ENCODE measurements at regions not wholly inside any gene's neighbourhood (a gene's known extent, or its start where the extent isn't known, plus 50 kb on each side); places are given as distances from the start of the nearest gene placed in this dataset.

DNA sequence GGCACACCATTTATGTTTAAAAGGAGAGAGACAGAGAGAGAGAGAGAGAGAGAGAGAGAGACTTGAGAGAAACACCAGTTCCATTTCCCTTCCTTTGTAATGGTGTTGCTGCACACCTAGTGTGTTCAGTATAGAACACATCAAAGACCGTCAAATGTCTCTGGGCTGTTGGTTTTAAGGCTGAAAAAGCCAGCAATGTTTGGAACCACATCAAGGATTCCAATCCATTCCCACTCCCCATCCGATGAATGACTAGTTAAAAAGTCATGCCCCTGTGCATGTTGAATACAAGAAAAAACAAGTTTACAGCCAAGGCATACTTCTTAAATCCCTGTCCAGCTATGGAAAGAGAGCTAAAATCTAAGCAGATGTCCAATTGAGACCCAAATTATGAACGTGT lies 83.0 kb upstream of the IFNE start:
- DNase-seq: no peak

DNA sequence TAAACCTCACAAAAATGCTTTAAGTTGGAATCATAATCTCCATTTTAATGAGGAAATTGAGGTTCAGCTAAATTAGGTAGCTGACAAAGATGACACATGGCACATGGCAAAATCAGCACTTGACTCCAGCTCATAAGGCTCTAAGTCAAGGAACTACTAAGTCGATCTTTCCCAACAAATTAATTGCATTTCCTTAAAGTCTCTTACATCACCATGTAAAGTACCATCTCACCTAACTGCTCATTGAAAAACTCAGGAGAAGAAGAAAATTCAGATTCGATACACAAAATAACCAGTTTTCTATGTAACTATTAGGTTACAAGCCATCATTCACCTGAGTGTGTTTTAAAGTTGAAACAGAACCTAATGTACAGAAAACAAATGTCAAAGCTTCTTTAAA lies 85.8 kb upstream of the IFNE start:
- DNase-seq: no peak

DNA sequence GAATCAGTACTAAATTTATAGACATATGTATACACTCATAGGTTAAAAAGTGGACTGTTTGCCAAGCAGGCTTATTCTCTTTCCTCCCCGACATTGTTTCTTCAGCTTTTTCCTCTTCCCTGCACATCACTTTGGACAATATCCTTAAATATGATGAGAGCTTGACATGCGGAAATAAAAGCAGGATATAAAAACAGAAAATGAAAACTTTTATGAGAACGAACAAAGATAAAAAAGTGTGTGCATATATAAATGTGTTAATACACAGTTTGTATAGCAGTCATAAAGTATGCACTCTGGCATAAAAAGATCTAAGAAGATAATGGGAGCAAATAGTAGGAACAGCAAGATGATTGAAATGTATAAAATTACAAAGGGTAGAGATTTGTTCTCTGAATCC lies 86.4 kb upstream of the IFNE start:
- no peak for DNase-seq

DNA sequence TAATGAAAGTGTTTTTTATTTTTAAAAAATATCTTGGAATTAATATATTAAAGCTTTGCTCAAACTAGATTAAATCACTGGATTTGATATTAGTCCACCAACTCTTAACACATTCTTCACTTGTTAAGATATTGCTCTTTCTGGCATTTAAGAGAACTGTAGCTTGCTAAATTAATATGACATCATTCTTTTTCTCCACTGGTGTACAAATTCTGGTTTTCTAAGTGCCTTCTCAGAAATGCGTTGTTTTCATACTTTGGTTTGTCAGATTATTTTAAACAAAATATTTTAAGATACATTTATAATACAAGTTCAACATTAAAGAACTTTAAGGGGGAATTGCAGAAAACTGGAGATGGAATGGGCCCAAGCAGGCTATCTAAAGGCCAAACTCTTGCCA lies 87.6 kb upstream of the IFNE start:
- no peak for DNase-seq

DNA sequence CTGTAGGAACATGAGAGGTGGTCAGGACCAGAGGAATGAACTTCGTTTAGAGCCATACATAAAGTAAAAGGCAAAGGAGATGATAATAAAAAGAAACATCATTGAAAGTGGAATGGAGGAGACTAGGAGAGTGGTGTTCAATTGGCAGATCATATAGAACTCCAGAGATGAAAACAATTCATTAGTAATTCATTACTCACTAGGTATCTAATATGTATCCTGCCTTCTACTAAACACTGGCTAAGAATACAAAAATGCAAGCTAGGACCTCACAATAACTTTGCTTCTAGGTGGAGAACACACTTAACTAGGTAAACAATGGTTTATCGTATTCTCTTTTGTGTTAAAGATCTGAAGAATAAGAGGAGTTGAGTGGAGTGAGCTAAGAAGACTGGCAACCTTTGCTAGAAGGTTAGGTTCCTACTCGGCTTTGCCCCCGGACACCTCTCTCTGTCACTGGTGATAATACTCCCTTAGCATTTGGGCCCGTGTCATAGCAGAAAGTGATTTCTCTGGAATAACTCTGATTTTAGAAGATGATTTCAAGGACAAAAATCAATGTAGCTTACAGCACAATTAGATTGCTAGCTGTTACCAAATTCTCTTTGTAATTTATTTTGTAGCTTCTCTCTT lies 88.6 kb upstream of the IFNE start:
- DNase-seq: no peak

DNA sequence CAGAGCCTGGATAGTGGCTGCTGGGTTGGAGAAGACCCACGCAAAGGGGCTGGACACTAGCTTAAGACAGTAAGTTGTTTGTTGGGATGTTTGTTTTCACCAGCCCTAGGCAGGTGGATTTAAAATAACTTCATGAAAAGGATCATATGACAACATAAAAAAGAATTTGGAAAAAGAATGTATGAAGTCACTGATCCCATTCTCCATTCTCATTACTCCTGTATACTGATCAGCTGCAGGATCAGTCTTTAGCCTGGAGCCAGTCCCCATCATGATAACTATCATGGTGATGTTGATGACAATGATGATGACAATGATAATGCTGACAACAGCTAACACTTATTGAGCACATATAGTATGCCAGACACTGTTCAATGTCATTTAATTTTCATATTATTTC lies 92.1 kb upstream of the IFNE start:
- no peak for DNase-seq

DNA sequence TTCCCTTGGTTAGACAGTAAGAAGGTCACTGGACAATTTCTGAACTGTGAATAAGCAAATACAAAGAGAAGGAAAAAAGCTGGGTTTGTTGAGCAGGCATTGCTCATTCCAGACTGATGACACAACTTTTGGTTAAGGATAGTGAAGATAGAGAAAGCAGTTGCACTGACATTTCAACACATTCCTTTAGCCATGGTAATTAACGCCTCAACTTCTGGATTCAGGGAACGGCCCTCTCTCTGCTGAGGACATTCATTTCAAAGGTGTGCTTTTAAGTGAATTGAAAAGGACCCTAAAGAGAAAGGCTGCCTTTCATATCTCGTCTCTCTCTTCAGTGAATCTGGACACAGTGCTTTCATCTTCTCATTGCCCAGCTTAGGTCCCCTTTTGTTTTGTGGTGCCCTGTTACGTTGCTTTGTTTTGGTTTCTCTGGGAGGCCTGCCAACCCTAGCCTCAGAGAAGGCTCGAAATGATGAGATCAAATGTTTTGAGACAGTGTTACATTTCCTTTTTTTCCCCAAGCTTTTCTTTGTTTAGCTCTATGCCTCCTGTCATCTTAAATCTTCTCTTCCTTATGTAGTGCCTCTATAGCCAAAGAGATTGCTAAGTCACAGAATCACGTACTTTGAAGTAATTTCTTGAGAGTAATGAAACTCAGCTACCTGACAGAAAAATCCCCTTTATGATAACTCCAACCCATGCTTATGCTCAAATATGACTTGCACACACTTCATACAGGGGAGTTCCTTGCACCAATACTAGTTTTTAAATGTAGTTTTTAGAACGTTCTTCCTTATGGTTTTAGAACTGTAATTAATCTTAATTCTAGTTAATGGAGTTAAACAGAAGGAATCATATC lies 94.4 kb upstream of the IFNE start:
- DNase-seq: peak; percentile 19

DNA sequence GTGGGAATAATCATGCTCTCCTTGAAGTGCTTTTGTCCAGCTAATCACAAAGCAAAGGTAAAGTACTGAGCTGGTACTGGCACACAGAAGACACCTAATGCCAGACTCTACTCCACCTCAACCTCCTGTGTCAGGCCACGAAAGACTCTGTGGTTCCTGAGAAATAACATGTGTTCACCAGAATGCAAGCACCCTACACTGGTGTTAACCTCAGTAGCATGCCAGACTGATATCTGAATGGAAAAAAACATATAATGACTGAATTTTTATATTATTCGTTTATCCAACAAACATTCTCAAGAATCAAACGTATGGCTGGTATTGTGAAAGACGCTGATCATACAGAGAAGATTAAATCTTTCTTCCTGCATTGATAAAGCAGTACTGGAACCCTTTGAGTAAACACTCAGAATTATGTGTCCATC lies 97.1 kb upstream of the IFNE start:
- DNase-seq: no peak

DNA sequence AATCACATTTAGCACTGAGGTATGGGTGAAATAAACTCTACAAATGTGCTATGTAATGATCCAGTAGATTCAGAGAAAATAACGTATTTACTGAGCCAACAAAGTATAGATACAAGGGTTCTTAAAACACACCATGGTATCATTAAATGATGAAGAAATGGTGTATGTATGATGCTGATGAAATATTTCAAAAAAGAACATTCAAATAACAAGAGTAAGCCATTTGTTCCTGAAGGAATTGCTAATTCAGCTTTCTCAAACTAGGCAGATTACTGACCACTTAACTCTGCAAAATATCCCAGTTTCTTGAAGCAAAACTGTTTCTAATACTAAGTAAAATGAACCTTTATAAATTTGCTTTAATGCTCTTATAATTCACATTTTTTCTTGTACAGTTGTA lies 97.6 kb upstream of the IFNE start:
- DNase-seq: no peak

DNA sequence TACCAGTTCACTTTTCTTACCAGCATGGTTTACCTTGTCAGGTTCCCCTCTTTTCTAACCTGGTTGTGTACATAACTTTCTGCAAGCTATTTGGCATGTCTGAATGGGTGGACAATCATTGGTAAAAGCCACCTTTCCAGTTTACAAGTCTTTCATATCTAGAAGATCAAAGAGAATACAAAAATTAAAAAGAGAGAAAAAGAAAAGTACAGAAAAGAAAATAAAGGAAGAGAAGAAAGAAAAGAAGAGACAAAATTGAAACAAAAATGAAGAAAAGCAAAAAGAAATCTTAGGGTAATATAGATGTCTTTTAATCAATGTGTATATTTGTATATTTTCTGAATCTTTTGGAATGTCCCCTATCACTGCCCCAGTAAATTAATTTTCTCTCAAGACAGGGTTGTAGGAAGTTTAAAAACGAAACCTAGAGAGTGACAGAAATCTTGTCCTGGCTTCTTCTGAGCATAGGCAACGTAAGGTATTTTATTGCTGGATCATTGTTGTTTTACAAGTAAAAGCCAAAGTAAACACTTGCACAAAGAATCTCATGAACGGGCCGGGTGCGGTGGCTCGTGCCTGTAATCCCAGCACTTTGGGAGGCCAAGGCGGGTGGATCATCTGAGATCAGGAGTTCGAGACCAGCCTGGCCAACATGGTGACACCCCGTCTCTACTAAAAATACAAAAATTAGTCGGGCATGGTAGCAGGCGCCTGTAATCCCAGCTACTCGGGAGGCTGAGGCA lies 98.7 kb upstream of the IFNE start:
- DNase-seq: no peak

DNA sequence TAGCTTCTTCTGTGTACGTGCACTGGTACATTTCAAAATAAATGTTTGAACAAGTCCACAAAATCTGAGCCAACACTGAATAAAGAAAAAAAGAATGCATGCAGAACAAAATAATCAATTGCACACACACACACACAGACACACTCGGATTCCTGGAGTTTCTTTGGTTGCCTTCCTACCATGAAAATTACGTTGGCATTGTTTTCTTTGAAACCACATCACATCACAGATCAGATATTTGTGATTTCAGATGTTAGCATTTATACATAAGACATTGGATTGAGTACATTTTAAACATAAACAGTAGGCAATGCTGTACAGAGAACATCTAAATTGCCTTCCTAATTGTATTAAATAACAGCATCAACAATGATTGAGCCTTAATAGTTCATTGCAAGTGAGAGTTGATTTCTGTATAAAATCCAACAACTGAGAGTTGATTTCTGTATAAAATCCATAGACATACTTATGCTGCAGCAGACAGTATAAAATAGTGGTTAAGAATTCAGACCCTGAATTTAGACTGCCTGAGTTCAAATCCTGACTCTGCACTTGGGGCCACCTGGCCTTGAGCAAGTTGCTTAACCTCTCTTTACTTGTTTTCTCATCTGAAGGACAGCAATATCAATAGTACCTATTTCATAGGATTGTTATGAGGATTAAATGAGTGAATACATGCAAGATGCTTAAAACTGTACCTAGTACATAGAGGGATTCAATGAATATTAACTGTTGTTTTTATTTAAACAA lies 101.7 kb upstream of the IFNE start:
- no peak for DNase-seq

DNA sequence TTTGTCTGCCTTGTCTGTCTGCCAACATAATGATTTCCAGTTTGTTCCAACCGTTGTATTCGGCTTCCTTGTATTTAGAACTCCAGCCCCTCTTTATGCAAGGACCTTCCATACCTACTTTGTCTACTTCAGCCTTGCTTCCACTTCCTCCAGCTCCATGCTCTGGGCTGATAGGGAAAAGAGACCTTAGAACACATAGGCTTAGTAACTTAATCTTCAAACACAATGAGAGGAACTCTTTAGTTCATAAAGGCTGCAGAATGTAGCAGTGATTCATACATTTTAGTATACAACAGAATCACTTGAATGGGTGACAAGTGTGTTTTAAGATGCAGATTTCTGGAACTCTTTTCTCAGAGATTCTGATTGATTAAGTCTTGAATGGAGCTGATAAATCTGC lies 102.8 kb upstream of the IFNE start:
- DNase-seq: no peak

DNA sequence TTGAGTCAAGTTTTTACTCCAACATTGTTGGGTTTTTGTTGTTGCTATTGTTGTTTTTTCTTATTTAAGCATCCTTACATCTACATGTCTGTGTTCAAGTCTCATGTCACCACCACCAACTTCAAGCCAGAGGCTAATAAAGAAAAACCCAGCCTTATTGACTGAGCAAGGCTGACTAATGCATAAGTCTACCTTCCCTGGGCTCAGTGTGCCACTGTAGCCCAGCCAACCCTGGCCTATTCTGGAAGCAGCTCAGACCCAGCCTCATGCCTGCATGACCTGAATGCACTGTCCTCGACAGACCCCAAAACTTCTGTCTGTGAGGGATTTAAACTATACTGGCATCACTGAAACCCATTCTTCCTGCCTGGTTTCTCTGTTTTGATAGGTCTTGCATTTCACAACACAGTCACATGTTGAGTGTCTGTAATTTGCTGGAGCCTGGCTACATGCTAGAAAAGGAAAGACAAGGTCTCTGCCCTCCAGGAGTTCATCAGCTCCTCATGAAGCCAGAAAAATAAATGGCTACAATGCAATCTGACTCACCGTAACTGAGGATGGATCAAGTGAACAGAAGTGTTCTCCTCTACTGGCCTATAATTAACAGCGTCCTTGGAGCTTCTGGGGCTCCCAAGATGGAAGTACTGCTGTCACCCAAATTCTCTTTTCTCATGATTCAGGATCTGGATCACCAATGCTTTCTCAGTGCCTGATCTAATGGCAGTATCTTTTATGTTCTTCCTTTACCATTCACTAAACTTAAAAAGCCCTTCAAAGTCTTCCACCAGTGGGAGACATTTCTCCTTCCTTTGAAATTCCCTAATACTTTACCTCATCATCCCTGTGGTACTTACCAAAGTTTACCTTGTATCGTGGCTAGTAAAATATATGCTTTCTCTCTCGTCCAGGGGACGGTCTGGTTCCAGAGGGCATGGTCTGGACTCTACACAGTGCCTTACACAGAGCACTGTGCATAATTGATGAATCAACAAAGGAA lies 103.9 kb upstream of the IFNE start:
- DNase-seq: no peak

DNA sequence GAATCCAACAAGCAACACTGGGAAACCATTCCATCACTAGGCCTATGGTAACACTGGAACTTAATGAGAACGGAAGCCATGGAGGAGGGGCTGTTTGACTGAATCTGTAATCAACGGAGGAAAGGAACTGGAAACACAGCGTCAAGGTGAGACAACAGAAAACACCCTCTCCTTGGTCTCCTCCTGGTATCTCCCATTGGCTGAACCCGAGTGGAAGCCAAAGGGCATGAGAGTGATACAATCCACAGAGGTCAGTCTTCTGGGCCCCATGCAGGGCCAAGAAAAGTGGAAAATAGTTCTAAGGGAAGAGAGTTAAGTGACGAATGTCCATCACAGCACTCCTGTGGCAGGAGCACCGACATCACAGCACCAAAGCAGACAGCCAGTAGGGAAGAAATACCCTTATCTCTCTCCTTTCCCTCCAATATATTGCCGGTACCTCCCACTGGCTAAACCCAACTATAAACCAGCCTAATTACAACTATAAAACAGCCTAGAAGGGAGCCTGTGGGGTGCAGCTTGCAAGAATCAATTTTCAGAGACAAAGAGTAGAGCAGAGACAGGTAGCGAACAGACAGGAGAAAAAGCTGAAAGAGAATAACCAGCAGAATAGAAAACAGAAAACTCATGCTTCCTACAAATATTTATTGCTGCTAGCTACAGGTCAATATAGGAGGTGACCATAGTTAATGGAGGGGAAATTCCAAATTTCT lies 107.4 kb upstream of the IFNE start:
- DNase-seq: no peak

DNA sequence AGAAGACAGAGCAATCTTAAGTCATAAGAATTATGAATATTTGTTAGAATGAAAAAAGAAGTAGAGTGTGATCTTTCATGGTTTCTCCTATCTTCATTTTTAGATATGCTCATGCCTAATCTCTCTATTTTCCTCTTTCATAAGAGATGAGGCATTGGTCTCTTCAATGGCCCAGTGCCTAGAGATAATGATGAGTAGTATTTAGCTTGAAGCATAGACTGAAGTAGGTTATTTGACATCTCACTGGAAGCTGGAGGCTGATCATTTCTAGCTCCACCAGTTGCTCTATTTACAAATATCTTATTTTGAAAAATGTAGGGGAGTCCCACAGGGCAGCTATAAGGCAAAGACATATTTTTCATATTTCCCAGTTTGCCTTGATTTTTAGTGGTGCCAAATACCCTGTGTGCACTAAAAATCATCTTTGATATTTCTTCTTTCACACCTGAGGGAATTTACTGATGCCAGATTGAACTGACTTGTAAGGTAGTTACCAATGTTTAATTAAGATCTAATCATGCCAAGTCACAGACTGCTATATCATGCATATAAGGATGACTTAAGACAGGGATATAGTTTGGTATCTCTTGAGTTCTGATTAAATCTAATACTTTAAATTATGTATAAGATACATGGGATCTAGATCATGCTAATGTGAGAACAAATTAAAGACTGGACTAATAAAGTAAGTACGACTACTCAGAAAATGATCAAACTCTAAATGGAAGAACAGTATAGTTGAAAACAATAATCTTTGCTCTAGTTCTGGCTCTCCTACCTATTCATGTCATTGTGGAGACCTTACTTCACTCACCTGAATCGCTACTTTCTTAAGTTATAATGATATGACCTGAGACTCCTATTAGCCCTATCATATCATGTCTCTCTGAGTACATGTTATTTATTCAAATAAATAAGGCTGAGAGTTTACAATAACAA lies 108.2 kb upstream of the IFNE start:
- no peak for DNase-seq

DNA sequence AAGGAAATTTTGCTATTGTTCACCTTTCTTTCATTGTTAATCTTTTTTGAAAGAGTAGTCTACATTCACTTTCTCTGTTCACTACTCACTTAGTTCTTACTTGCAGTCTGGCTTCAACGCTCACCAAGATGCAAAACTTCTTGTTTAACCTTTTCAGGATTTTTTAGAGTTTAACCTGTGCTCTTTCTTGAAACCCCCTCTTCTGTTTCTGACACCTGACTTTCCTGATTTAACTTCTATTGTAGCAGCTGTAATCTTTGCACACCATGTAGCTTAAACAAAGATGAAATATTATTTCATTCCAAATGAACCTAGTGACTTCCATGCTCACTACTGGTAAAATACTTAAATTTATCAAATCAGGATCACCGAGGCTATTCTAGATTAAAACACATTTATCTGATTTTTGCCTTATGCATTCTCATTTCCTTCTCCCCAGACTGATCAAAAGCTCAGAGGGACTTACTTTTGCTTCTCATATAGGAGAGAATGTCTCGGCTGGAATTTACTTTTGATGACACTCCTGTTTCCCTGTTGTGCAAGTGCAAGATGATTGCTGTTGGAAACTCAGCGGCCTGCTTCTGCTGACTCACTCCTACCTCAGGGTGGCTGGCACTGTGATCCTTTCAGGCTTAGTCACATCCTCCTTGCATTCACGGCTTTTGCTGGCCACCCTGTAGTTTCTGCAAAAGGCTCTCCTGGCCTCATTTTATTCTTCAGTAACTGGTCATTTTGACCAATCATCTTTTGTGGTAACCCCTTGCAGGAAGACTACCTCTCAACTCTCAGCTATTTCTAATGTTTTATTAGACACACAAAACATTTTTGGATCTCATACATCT lies 109.3 kb upstream of the IFNE start:
- no peak for DNase-seq

DNA sequence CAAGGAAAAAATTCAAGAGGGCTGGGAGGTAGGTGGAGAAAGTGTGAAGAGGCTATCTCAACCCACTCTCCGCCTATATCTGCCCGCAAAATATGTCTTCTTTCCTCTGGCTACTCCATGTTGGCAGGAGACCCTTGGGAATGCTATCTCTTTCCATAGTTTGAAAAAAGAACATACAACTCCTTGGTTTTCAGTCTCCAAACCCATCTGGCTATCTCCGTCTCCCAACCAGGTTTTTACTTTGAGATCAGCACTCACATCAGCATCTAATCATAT lies 109.9 kb upstream of the IFNE start:
- DNase-seq: no peak

DNA sequence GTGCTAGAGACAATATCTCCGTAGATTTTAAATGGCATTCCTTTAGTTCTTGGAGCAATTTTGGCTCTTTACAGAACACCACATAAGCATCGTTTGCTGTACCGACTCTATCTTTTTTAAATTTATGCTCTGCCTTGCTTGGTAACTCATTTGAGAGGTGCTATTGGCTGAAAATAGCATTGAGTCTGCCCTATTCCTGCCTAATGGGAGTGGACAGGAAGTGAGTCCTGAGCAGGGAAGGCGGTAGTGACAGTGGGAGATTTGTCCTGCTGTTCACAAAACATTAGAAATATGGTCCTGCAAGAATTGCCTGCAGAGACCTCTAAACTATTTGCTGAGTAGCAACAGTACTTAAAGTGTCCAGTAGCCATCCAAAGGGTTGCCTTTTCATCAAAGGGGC lies 115.2 kb upstream of the IFNE start:
- DNase-seq: no peak

DNA sequence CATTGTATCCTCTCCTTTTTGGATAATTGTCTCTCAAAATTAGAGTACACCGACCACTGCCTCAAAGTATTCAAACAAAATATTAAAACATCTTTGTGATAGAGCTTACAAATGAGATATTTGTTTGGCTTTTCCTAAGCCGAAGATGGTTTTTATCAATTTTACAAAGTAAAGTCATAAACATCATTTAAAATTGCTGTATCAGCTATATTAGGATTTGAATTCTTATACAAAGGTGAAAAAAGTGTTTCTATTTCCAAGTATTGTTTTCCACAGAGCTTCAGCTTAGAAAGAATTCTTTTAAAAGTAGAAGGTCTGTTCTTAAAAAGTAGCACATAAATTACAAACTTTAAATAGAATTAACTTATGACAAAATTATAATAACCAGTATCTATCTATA lies 116.6 kb upstream of the IFNE start:
- no peak for DNase-seq
